Endothelial cell of umbilical vein (primary cell): ENCODE measurements at regions not wholly inside any gene's neighbourhood (a gene's known extent, or its start where the extent isn't known, plus 50 kb on each side); places are given as distances from the start of the nearest gene placed in this dataset.

ENCODE experiments used
- FOS ChIP-seq: IDR thresholded peaks from 2 replicates; pipeline ENCODE4 v1.6.1; 2011; ENCODE audit warnings: mild to moderate bottlenecking, low read length, moderate library complexity, borderline replicate concordance; ENCODE audit not compliant: insufficient read depth
- GATA2 ChIP-seq: IDR thresholded peaks from 2 replicates; pipeline ENCODE4 v1.7.0; 2011; ENCODE audit warnings: low read depth, mild to moderate bottlenecking, moderate library complexity, mixed read lengths, low read length; ENCODE audit not compliant: insufficient read length, insufficient read depth
- POLR2AphosphoS5 ChIP-seq: IDR thresholded peaks from 2 replicates; pipeline ENCODE4 v1.6.1; 2012; ENCODE audit warnings: low read depth, mild to moderate bottlenecking, control low read depth, low read length, moderate library complexity; ENCODE audit not compliant: insufficient read depth
- TF ChIP-seq, protein P1 (sequence below), 2 donors: IDR thresholded peaks; 1 replicate in 1 of 2; 2 replicates in 1 of 2; pipeline ENCODE4 v1.5.1; 2011; ENCODE audit warnings: low read length in 2 of 2, mild to moderate bottlenecking in 2 of 2, moderate library complexity in 2 of 2, control low read depth in 1 of 2, inconsistent platforms in 1 of 2, low read depth in 1 of 2; ENCODE audit not compliant: insufficient read depth in 1 of 2; ENCODE audit errors: extremely low read depth in 1 of 2

GRCh38 chr5:87598460-87598859 is 185.7 kb upstream of the CCNH start:
- TF ChIP-seq, protein P1, sequence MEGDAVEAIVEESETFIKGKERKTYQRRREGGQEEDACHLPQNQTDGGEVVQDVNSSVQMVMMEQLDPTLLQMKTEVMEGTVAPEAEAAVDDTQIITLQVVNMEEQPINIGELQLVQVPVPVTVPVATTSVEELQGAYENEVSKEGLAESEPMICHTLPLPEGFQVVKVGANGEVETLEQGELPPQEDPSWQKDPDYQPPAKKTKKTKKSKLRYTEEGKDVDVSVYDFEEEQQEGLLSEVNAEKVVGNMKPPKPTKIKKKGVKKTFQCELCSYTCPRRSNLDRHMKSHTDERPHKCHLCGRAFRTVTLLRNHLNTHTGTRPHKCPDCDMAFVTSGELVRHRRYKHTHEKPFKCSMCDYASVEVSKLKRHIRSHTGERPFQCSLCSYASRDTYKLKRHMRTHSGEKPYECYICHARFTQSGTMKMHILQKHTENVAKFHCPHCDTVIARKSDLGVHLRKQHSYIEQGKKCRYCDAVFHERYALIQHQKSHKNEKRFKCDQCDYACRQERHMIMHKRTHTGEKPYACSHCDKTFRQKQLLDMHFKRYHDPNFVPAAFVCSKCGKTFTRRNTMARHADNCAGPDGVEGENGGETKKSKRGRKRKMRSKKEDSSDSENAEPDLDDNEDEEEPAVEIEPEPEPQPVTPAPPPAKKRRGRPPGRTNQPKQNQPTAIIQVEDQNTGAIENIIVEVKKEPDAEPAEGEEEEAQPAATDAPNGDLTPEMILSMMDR (IDR thresholded peaks at IDR 0.05; ENCODE audit: extremely low read depth in 1 of 2, insufficient read depth in 1 of 2, low read depth in 1 of 2, low read length in 2 of 2): no peak
- TF ChIP-seq FOS (no peak), POLR2AphosphoS5 (no peak), GATA2 (no peak)
